ENCODE measurements at regions not wholly inside any gene's neighbourhood (a gene's known extent, or its start where the extent isn't known, plus 50 kb on each side); places are given as distances from the start of the nearest gene placed in this dataset.

GRCh38 chr17:5781236-5781927, 197.1 kb upstream of the NLRP1 start:
- intact Hi-C loops (cut with DNase I) = no loop called here
- peak in 1 of 10 donors; percentile 65 for DNase-seq

- intact Hi-C loops (cut with DNase I) = no loop called here
- no peak for DNase-seq
These were observed 199.0 kb upstream of the NLRP1 start for GRCh38 chr17:5783269-5783668.

GRCh38 chr17:5783851-5784250, 199.5 kb upstream of the NLRP1 start:
- intact Hi-C loops (cut with DNase I) = no loop called here
- DNase-seq = peak in 1 of 10 donors; percentile 16

GRCh38 chr17:5784791-5785190, 200.5 kb upstream of the NLRP1 start:
- DNase-seq = no peak
- intact Hi-C loops (cut with DNase I) = no loop called here

- DNase-seq = no peak
- intact Hi-C loops (cut with DNase I) = no loop called here
These were observed 201.0 kb upstream of the NLRP1 start for GRCh38 chr17:5785338-5785737.

GRCh38 chr17:5785867-5786509, 201.7 kb upstream of the NLRP1 start:
- intact Hi-C loops (cut with DNase I) = no loop called here
- DNase-seq = peak in 1 of 10 donors; percentile 55

GRCh38 chr17:5786510-5786875, 202.2 kb upstream of the NLRP1 start:
- intact Hi-C loops (cut with DNase I) = no loop called here

GRCh38 chr17:5788266-5788900, 204.1 kb upstream of the NLRP1 start:
- no peak for DNase-seq
- intact Hi-C loops (cut with DNase I) = no loop called here

More at GRCh38 chr17:5786510-5786875, 202.2 kb upstream of the NLRP1 start:
- peak in 1 of 10 donors; percentile 49 for DNase-seq

- intact Hi-C loops (cut with DNase I) = no loop called here
- peak in 1 of 10 donors; percentile 21 for DNase-seq
These were observed 205.2 kb upstream of the NLRP1 start for GRCh38 chr17:5789528-5789927.

- DNase-seq = no peak
- intact Hi-C loops (cut with DNase I) = no loop called here
These were observed 208.8 kb upstream of the NLRP1 start for GRCh38 chr17:5793157-5793556.

GRCh38 chr17:5793899-5794298, 209.6 kb upstream of the NLRP1 start:
- peak in 1 of 10 donors; percentile 15 for DNase-seq
- intact Hi-C loops (cut with DNase I) = no loop called here

- intact Hi-C loops (cut with DNase I) = no loop called here
- DNase-seq = no peak
These were observed 210.1 kb upstream of the NLRP1 start for GRCh38 chr17:5794385-5794784.

GRCh38 chr17:5794881-5795506, 210.7 kb upstream of the NLRP1 start:
- intact Hi-C loops (cut with DNase I) = no loop called here
- peak in 1 of 10 donors; percentile 52 for DNase-seq

GRCh38 chr17:5797447-5798050, 213.2 kb upstream of the NLRP1 start:
- peak in 1 of 10 donors; percentile 35 for DNase-seq
- intact Hi-C loops (cut with DNase I) = no loop called here

- DNase-seq = no peak
- intact Hi-C loops (cut with DNase I) = no loop called here
These were observed 213.8 kb upstream of the NLRP1 start for GRCh38 chr17:5798094-5798493.

- intact Hi-C loops (cut with DNase I) = no loop called here
- peak in 1 of 10 donors; percentile 61 for DNase-seq
These were observed 215.8 kb upstream of the NLRP1 start for GRCh38 chr17:5800131-5800530.

GRCh38 chr17:5800646-5801045, 216.3 kb upstream of the NLRP1 start:
- intact Hi-C loops (cut with DNase I) = no loop called here
- peak in 1 of 10 donors; percentile 65 for DNase-seq

GRCh38 chr17:5804251-5804650, 219.9 kb upstream of the NLRP1 start:
- DNase-seq = no peak
- intact Hi-C loops (cut with DNase I) = no loop called here

- DNase-seq = peak in 1 of 10 donors; percentile 65
- intact Hi-C loops (cut with DNase I) = no loop called here
These were observed 224.7 kb upstream of the NLRP1 start for GRCh38 chr17:5809056-5809455.

GRCh38 chr17:5809580-5810188, 225.4 kb upstream of the NLRP1 start:
- DNase-seq = peak in 1 of 10 donors; percentile 9
- intact Hi-C loops (cut with DNase I) = no loop called here

Measured in posterior cingulate gyrus (tissue), 11 donors.